ENCODE measurements at regions not wholly inside any gene's neighbourhood (a gene's known extent, or its start where the extent isn't known, plus 50 kb on each side); places are given as distances from the start of the nearest gene placed in this dataset.

GRCh38 chr16:86356804-86357203 lies 153.5 kb upstream of the FOXF1 start:
- no peak for DNase-seq

- DNase-seq, result no peak
Observed at GRCh38 chr16:86357303-86357702, 153.0 kb upstream of the FOXF1 start.

GRCh38 chr16:86357950-86358349 lies 152.4 kb upstream of the FOXF1 start:
- no peak for DNase-seq

GRCh38 chr16:86359571-86359970 lies 150.8 kb upstream of the FOXF1 start:
- no peak for DNase-seq

- no peak for DNase-seq
Observed at GRCh38 chr16:86362155-86362849, 148.0 kb upstream of the FOXF1 start.

GRCh38 chr16:86363057-86363490 lies 147.3 kb upstream of the FOXF1 start:
- no peak for DNase-seq

GRCh38 chr16:86363836-86364618 lies 146.3 kb upstream of the FOXF1 start:
- no peak for DNase-seq

- DNase-seq, result no peak
Observed at GRCh38 chr16:86364653-86365380, 145.5 kb upstream of the FOXF1 start.

GRCh38 chr16:86365513-86366273 lies 144.6 kb upstream of the FOXF1 start:
- DNase-seq, result no peak

- no peak for DNase-seq
Observed at GRCh38 chr16:86366481-86366880, 143.8 kb upstream of the FOXF1 start.

GRCh38 chr16:86367291-86368072 lies 142.8 kb upstream of the FOXF1 start:
- DNase-seq, result no peak

GRCh38 chr16:86368261-86368660 lies 142.1 kb upstream of the FOXF1 start:
- no peak for DNase-seq

GRCh38 chr16:86370062-86370461 lies 140.3 kb upstream of the FOXF1 start:
- DNase-seq, result no peak

- no peak for DNase-seq
Observed at GRCh38 chr16:86371083-86371803, 139.1 kb upstream of the FOXF1 start.

GRCh38 chr16:86372193-86372592 lies 138.1 kb upstream of the FOXF1 start:
- DNase-seq, result no peak

- DNase-seq, result no peak
Observed at GRCh38 chr16:86373276-86373901, 136.9 kb upstream of the FOXF1 start.

- DNase-seq, result no peak
Observed at GRCh38 chr16:86374603-86375130, 135.7 kb upstream of the FOXF1 start.

GRCh38 chr16:86375364-86375763 lies 135.0 kb upstream of the FOXF1 start:
- no peak for DNase-seq

GRCh38 chr16:86375851-86376250 lies 134.5 kb upstream of the FOXF1 start:
- no peak for DNase-seq

GRCh38 chr16:86376837-86377236 lies 133.5 kb upstream of the FOXF1 start:
- DNase-seq, result no peak

Measured in CD4-positive, alpha-beta T cell treated with Interleukin-21 for 1 hour (primary cell).